ENCODE measurements at regions not wholly inside any gene's neighbourhood (a gene's known extent, or its start where the extent isn't known, plus 50 kb on each side); places are given as distances from the start of the nearest gene placed in this dataset.

DNA sequence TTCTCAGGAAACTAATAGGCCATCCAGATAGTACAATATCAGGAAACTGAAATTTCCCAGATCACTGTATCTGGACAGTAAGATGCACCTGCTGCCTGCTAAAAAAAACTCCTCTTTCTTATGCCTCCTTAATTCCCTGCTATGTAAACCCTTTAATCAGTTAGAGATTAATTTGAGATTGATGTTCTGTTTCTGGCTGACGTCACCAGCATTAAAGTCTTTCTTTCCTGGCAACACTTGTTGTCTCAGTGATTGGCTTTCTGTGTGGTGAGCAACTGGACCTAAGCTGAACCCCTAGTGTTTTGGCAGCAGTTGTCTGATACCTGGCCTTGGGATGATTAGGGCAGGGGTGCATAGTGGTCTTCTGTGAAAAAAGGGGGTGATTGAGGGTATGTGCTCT is 175.8 kb downstream of the TENT4A start:
- CTCF ChIA-PET: no interaction called here

GRCh38 chr5:6899221-6899620 is 186.0 kb downstream of the TENT4A start:
- no peak for DNase-seq (ENCODE audit: extremely low spot score)
- ChIA-PET CTCF (no interaction called here), POLR2A (no interaction called here)
- TF ChIP-seq, protein P1, sequence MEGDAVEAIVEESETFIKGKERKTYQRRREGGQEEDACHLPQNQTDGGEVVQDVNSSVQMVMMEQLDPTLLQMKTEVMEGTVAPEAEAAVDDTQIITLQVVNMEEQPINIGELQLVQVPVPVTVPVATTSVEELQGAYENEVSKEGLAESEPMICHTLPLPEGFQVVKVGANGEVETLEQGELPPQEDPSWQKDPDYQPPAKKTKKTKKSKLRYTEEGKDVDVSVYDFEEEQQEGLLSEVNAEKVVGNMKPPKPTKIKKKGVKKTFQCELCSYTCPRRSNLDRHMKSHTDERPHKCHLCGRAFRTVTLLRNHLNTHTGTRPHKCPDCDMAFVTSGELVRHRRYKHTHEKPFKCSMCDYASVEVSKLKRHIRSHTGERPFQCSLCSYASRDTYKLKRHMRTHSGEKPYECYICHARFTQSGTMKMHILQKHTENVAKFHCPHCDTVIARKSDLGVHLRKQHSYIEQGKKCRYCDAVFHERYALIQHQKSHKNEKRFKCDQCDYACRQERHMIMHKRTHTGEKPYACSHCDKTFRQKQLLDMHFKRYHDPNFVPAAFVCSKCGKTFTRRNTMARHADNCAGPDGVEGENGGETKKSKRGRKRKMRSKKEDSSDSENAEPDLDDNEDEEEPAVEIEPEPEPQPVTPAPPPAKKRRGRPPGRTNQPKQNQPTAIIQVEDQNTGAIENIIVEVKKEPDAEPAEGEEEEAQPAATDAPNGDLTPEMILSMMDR (IDR thresholded peaks at IDR 0.05; ENCODE audit: control extremely low read depth, extremely low read depth, low read depth, missing control alignments): no peak

More for the DNA sequence above, 175.8 kb downstream of the TENT4A start:
- POLR2A ChIA-PET: no interaction called here
- TF ChIP-seq, protein P1 (IDR thresholded peaks at IDR 0.05; ENCODE audit: control extremely low read depth, extremely low read depth, low read depth, missing control alignments): no peak
- no peak for DNase-seq (ENCODE audit: extremely low spot score)

DNA sequence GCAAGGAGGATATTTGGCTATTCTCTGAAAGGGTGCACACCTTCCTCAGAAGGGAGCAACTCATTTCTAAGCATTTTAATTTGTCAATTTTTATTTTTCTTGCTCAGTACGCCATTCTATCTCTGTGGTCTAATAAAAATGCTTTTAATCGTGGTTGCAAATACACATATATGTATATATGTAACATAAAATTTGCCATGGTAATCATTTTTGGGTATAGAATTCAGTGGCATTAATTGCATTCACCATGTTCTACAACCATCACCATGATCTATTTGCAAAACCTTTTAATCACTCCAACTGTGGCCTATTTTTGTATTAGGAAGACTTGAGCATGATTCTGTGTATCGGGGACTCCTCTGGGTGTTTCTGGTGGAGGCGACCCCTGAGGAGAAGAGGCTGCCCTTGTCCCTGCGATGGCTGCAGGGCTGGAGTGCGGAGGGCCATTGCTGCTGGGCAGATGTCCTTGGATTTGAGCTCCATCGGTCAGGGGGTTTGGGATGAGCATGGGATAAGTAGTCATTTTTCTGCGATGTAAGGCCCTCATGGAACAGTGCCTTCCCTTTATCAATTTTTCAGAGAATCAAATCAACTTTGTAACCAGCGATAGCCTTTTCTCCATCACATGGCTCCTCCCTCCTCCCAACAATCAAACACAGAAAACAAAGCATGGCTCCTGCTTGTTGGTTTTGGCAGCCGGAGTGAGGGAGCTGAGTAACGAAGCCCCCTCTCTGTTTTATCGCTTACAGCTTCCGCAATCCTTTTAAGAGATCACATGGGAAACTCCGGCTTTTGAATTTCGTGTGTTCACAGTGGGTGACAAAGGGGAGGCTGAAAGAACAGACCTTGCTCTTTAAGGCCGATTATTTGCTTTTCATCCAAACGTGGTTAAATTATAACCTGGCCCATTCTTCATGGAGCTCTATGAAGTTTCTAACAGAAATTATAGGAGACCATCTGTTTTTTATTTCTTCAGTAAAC is 187.3 kb downstream of the TENT4A start:
- POLR2A ChIA-PET: no interaction called here
- TF ChIP-seq, protein P1 (IDR thresholded peaks at IDR 0.05; ENCODE audit: control extremely low read depth, extremely low read depth, low read depth, missing control alignments): no peak
- CTCF ChIA-PET: no interaction called here
- DNase-seq (ENCODE audit: extremely low spot score): no peak

- TF ChIP-seq, protein P1 (IDR thresholded peaks at IDR 0.05; ENCODE audit: control extremely low read depth, extremely low read depth, low read depth, missing control alignments): no peak
- ChIA-PET POLR2A (no interaction called here), CTCF (interaction anchor here (1.4 kb wide), 1 partner anchor 10 kb away, joined by 4 read pairs; no protein-coding TSS in a partner anchor)
- no peak for DNase-seq (ENCODE audit: extremely low spot score)
Measured at GRCh38 chr5:6902094-6902493, 188.9 kb downstream of the TENT4A start.

GRCh38 chr5:6902597-6902996 is 189.4 kb downstream of the TENT4A start:
- DNase-seq (ENCODE audit: extremely low spot score): no peak
- ChIA-PET CTCF (interaction anchor here (1.4 kb wide), 1 partner anchor 10 kb away, joined by 4 read pairs; no protein-coding TSS in a partner anchor), POLR2A (no interaction called here)
- TF ChIP-seq, protein P1 (IDR thresholded peaks at IDR 0.05; ENCODE audit: control extremely low read depth, extremely low read depth, low read depth, missing control alignments): no peak

DNA sequence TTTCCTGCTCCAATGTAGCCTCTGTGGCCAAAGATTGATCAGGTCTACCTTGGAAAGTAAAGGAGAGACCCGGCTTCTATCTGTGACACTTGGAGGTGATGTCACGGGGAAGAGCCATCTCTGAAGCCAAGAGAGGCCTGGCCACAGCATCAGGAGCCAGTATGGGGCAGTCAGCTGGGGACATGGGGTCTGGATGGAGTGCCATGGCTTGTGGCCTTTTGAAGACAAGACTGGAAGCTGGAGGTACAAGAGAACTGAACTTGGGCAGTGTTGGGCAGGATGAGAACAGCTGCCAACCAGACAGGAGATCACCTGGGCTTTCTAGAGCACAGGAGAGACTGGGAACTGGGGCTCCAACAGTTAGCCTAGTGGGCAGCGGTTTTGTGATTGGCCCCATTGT is 190.7 kb downstream of the TENT4A start:
- DNase-seq (ENCODE audit: extremely low spot score): no peak
- ChIA-PET CTCF (interaction anchor here (1.1 kb wide), 1 partner anchor 9 kb away, joined by 3 read pairs; no protein-coding TSS in a partner anchor), POLR2A (interaction anchor here (0.6 kb wide), 1 partner anchor 1078 kb away, joined by 4 read pairs; no protein-coding TSS in a partner anchor)
- TF ChIP-seq, protein P1 (IDR thresholded peaks at IDR 0.05; ENCODE audit: control extremely low read depth, extremely low read depth, low read depth, missing control alignments): no peak

All from GM10248 (cell line).